ENCODE measurements at regions not wholly inside any gene's neighbourhood (a gene's known extent, or its start where the extent isn't known, plus 50 kb on each side); places are given as distances from the start of the nearest gene placed in this dataset.

DNA sequence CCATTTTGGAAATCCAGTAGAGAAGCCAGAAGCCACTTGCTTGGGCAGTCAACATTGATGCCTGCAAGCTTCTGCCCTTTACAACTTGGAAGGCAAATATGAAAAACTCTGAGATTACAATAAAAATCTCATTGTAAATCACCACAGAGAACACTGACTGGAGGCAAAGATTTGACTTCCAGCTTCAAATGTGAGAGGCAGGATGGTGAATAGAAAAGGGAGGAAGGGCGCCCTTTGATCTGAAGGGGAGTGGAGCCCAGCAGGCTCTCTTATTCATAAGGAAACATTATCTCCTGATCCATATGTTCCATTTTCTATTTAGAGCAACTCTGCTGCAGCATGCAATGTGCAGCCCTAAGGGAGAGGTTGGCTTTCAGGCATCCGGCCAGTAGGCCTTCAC, 348.3 kb downstream of the AJAP1 start:
- DNase-seq (ENCODE audit: low spot score), result no peak

DNA sequence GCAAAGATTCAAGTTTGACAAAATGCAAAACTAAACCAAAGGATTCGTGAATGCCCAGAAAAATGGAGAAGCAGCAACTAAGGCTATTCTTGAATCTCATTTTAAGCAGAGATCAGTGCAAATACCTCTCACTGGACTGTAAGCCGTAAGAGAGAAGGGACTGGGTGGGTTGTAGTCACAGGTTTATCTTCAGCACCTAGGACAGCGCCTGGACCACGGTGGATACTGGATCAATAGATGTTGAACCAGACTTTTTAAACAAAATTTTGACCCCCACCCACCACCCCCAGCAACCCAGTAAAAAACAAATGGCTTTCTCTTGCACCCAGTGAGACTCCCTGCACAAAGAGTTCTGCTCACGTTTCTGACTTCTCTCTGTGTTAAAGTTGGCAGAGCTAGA, 347.1 kb downstream of the AJAP1 start:
- DNase-seq (ENCODE audit: low spot score), result no peak

GRCh38 chr1:4986306-4986705, 331.9 kb downstream of the AJAP1 start:
- DNase-seq (ENCODE audit: low spot score), result no peak

GRCh38 chr1:4984841-4985240, 330.4 kb downstream of the AJAP1 start:
- no peak for DNase-seq (ENCODE audit: low spot score)

- no peak for DNase-seq (ENCODE audit: low spot score)
Measured at GRCh38 chr1:4980211-4980610, 325.8 kb downstream of the AJAP1 start.

DNA sequence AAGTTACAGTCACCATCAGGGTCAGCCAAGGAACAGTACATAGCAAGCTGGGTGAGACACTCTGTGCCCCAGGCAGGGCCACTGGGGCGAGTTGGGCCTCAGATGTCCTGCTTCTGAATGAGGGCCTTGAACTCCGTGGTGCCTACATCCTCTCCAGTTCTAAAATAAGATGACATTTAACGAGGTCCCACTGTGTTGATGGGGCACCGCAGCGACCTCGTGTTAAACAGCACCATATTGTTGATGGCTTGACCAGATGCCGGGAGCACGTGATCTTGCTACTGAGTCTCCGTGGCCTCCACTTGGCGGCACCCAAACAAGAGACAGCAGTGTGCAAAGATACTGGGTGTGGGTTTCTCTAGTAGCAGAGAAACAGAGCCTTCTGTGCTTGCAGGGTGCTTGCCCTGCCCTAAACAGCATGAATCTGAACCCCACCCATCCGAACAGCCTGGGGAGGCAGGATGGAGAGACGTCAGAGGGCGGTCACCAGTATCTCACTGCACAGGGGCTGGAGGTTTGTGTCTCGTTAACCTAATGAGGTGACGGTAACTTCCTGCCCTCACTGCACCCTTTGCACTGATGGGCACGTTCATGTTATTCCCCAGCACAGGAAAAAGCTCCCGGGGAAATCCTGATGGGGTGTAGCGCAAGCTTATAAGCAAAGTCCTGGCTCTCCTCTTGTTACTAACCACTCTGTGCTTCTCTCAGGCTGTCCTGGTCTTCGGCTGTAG, 324.4 kb downstream of the AJAP1 start:
- DNase-seq (ENCODE audit: low spot score), result no peak

GRCh38 chr1:4977701-4978100, 323.3 kb downstream of the AJAP1 start:
- DNase-seq (ENCODE audit: low spot score), result no peak

DNA sequence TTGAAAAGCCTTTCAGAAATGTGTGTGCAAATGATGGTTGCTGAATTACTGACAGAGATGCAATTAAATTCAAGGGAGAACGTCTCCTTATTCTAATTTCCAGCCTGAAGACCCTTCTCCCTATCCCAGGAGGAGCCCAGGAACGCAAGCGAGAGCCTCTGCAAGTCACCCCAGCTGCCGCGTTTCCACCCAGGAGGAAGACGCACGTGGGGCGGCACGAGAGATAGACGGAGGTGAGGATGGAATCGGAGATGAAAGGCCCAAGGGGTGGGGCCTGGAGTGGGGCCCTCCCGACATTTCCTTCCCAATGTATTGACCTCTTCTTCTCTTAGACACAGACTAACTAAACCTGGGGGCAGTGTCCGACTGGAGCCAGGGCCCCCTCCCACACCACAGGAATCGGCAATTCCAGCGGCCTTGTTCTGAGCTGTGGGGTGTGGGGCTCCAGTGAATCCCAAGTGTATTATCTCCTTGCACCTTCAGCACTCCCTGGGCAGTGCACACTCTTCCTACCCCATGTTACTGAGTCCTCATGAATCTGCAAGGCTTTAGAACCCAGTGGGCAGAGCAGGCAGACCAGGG, 322.5 kb downstream of the AJAP1 start:
- no peak for DNase-seq (ENCODE audit: low spot score)

DNA sequence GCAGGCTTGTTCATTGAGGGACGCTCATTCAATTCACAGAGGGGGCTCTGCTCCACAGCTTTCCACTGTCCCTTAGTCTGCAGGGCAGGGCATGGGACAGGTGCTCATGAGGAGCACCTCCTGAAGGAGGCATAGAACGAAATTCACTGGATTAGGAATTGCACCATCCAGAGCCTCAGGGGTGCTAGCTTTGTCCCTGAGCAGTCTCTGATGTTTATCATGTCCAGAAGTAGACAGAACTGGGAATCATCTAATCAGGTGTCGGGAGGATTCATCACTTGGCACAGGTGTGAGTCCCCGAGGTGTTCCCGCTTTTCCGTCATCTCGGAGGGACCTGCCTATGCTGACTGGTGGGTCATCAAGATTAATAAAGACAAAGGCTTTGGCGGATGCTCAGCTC, 321.4 kb downstream of the AJAP1 start:
- DNase-seq (ENCODE audit: low spot score), result no peak

DNA sequence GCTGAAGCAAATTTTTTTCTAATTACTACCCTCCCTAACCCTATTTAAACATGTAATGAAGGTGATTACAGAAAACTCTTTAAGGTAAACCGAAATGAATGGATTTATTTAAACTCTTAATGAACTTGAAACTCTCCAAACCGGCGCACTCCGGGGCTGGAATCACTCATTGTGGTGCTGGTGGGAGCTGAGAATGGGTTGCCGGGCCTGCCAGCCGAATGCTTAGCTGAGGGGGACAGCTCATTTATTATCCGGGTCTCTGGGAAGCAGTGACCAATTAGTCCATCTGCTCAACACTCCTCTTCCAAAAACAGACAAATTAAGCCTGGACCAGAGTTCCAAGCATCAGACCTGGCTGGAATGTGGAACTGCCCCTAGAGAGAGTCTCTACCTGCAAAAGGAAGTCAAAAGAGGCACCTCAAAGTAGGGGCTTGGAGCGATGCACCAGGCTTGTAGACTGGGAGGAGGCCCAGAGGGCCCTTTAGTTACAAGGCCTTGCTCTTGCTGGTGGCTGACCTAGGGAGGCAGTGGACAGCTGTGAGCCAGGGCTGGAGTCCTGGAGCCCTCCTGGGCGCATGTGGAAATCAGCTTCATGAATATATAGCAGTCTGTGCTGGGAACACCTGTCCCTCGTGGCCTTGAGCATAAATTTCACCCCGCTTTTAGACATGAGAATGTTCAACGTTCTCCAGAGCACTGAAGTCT, 320.7 kb downstream of the AJAP1 start:
- no peak for DNase-seq (ENCODE audit: low spot score)

DNA sequence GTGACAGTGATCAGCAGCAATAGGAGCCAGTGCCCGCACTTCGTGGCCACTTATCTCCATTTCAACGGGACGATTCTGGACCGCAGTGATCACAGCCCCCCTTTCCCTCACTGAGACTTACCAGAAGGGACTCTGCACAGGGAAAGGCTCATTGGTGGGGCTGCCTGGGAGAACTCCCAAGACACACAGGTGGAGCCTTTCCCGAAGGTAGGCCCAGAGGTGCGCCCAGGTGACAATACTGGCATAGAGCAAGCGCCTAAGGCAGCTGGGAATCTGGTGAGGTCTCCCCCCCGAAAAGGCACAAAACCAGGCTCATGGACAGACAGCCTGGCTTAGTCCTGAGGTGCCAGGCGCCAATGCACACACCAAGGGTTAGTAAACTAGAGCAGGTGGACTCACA, 318.9 kb downstream of the AJAP1 start:
- DNase-seq (ENCODE audit: low spot score), result no peak

- no peak for DNase-seq (ENCODE audit: low spot score)
Measured at GRCh38 chr1:4972761-4973320, 318.4 kb downstream of the AJAP1 start.

GRCh38 chr1:4971666-4972065, 317.3 kb downstream of the AJAP1 start:
- no peak for DNase-seq (ENCODE audit: low spot score)

GRCh38 chr1:4970532-4970931, 316.1 kb downstream of the AJAP1 start:
- DNase-seq (ENCODE audit: low spot score), result peak; percentile 7

GRCh38 chr1:4969556-4970129, 315.2 kb downstream of the AJAP1 start:
- no peak for DNase-seq (ENCODE audit: low spot score)

DNA sequence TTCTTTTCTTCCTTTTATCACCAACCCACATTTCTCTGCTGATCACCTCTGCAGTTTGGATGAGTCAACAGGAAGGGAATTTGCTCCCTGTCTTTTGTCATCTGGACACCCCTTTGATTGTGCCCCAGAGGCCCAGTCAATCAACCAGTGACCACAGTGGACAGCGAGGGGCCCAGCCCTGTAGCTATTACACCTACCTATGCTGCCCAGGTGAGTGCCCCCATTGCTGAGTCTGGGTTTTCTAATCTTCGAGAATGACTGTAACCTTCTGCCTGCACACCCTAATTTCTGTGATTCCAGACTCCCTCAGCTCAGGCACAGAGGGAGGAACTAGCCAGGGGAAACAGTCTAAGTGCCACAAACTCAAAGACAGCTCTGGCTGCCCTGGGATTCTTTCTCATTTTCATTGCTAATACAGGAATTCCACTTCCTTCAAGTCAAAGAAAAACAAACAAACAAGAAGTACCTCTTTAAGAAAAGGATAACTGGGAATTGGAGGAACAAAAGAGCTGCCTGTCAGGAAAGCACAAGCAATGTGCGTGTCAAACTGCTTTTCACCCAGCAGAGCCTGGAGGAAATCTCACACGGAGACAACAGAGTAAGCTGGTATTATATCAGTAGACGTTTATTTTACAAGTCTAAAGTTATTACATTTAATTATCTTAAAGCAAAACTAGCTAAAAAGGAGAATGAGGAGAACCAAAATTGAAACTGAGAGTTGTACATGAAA, 311.1 kb downstream of the AJAP1 start:
- no peak for DNase-seq (ENCODE audit: low spot score)

GRCh38 chr1:4964634-4965345, 310.4 kb downstream of the AJAP1 start:
- DNase-seq (ENCODE audit: low spot score), result no peak

- DNase-seq (ENCODE audit: low spot score), result peak; percentile 80
Measured at GRCh38 chr1:4963251-4963650, 308.8 kb downstream of the AJAP1 start.

GRCh38 chr1:4962836-4963235, 308.4 kb downstream of the AJAP1 start:
- DNase-seq (ENCODE audit: low spot score), result no peak

GRCh38 chr1:4961935-4962645, 307.7 kb downstream of the AJAP1 start:
- no peak for DNase-seq (ENCODE audit: low spot score)
